ENCODE measurements at regions not wholly inside any gene's neighbourhood (a gene's known extent, or its start where the extent isn't known, plus 50 kb on each side); places are given as distances from the start of the nearest gene placed in this dataset.

GRCh38 chr6:81682858-81683620, 69.4 kb downstream of the TENT5A start:
- TF ChIP-seq CTCF (IDR thresholded peaks at IDR 0.05; ENCODE audit: insufficient read depth, low read length, poor library complexity, severe bottlenecking): no peak
- H3K36me3 ChIP-seq (ENCODE audit: control insufficient read depth, insufficient read depth, low read length): no peaks in the 10 kb centered on the region
- H3K27me3 ChIP-seq (replicated peaks; ENCODE audit: control insufficient read depth, insufficient read depth, low read length): no peaks in the 10 kb centered on the region
- DNase-seq (ENCODE audit: extremely low read depth, insufficient read length): no peak
- H3K4me3 ChIP-seq (replicated peaks; ENCODE audit: low read depth, low read length): no peak overlapping the region

GRCh38 chr6:81682235-81682795, 70.2 kb downstream of the TENT5A start:
- no peak overlapping the region for H3K4me3 ChIP-seq (replicated peaks; ENCODE audit: low read depth, low read length)
- TF ChIP-seq CTCF (IDR thresholded peaks at IDR 0.05; ENCODE audit: insufficient read depth, low read length, poor library complexity, severe bottlenecking): no peak
- H3K36me3 ChIP-seq (ENCODE audit: control insufficient read depth, insufficient read depth, low read length): no peaks in the 10 kb centered on the region
- H3K27me3 ChIP-seq (replicated peaks; ENCODE audit: control insufficient read depth, insufficient read depth, low read length): no peaks in the 10 kb centered on the region
- DNase-seq (ENCODE audit: extremely low read depth, insufficient read length): no peak

GRCh38 chr6:81669445-81669844, 83.0 kb downstream of the TENT5A start:
- Histone ChIP-seq H3K27me3 (replicated peaks; ENCODE audit: control insufficient read depth, insufficient read depth, low read length) (no peaks in the 10 kb centered on the region), H3K4me3 (replicated peaks; ENCODE audit: low read depth, low read length) (no peak overlapping the region), H3K36me3 (ENCODE audit: control insufficient read depth, insufficient read depth, low read length) (no peaks in the 10 kb centered on the region)
- TF ChIP-seq CTCF (IDR thresholded peaks at IDR 0.05; ENCODE audit: insufficient read depth, low read length, poor library complexity, severe bottlenecking): no peak
- DNase-seq (ENCODE audit: extremely low read depth, insufficient read length): no peak

GRCh38 chr6:81668615-81669047, 83.8 kb downstream of the TENT5A start:
- TF ChIP-seq CTCF (IDR thresholded peaks at IDR 0.05; ENCODE audit: insufficient read depth, low read length, poor library complexity, severe bottlenecking): no peak
- Histone ChIP-seq H3K36me3 (ENCODE audit: control insufficient read depth, insufficient read depth, low read length) (no peaks in the 10 kb centered on the region), H3K4me3 (replicated peaks; ENCODE audit: low read depth, low read length) (no peak overlapping the region), H3K27me3 (replicated peaks; ENCODE audit: control insufficient read depth, insufficient read depth, low read length) (no peaks in the 10 kb centered on the region)
- DNase-seq (ENCODE audit: extremely low read depth, insufficient read length): no peak

- no peak for TF ChIP-seq CTCF (IDR thresholded peaks at IDR 0.05; ENCODE audit: insufficient read depth, low read length, poor library complexity, severe bottlenecking)
- no peak overlapping the region for H3K4me3 ChIP-seq (replicated peaks; ENCODE audit: low read depth, low read length)
- H3K27me3 ChIP-seq (replicated peaks; ENCODE audit: control insufficient read depth, insufficient read depth, low read length): no peaks in the 10 kb centered on the region
- no peak for DNase-seq (ENCODE audit: extremely low read depth, insufficient read length)
- H3K36me3 ChIP-seq (ENCODE audit: control insufficient read depth, insufficient read depth, low read length): no peaks in the 10 kb centered on the region
Observed at GRCh38 chr6:81666481-81666880, 86.0 kb downstream of the TENT5A start.
